ENCODE measurements at regions not wholly inside any gene's neighbourhood (a gene's known extent, or its start where the extent isn't known, plus 50 kb on each side); places are given as distances from the start of the nearest gene placed in this dataset.

GRCh38 chr2:128439031-128439790, 120.5 kb upstream of the HS6ST1 start:
- no peak for DNase-seq

- DNase-seq, result no peak
Observed at GRCh38 chr2:128439791-128440665, 121.4 kb upstream of the HS6ST1 start.

GRCh38 chr2:128440666-128441340, 122.1 kb upstream of the HS6ST1 start:
- DNase-seq, result no peak

- no peak for DNase-seq
Observed at GRCh38 chr2:128441341-128442052, 122.8 kb upstream of the HS6ST1 start.

GRCh38 chr2:128442053-128442751, 123.5 kb upstream of the HS6ST1 start:
- DNase-seq, result no peak

GRCh38 chr2:128442891-128443302, 124.2 kb upstream of the HS6ST1 start:
- no peak for DNase-seq

GRCh38 chr2:128444121-128444771, 125.6 kb upstream of the HS6ST1 start:
- DNase-seq, result no peak

GRCh38 chr2:128444816-128445522, 126.3 kb upstream of the HS6ST1 start:
- no peak for DNase-seq

- no peak for DNase-seq
Observed at GRCh38 chr2:128445523-128445900, 126.8 kb upstream of the HS6ST1 start.

- DNase-seq, result no peak
Observed at GRCh38 chr2:128446049-128446873, 127.6 kb upstream of the HS6ST1 start.

- DNase-seq, result no peak
Observed at GRCh38 chr2:128446874-128447537, 128.3 kb upstream of the HS6ST1 start.

GRCh38 chr2:128447538-128447995, 128.9 kb upstream of the HS6ST1 start:
- no peak for DNase-seq

GRCh38 chr2:128448331-128449225, 129.9 kb upstream of the HS6ST1 start:
- DNase-seq, result no peak

GRCh38 chr2:128449226-128450061, 130.8 kb upstream of the HS6ST1 start:
- DNase-seq, result no peak

- no peak for DNase-seq
Observed at GRCh38 chr2:128450211-128451024, 131.8 kb upstream of the HS6ST1 start.
